SK-N-SH (cell line): ENCODE measurements at regions not wholly inside any gene's neighbourhood (a gene's known extent, or its start where the extent isn't known, plus 50 kb on each side); places are given as distances from the start of the nearest gene placed in this dataset.

Experiments used
- CTCF ChIA-PET: fragments of 300-600, 350-600 bp; formaldehyde crosslinking; extraction: SDS; loops from one replicate; lab custom pipeline; 2021; lab: Yijun Ruan, JAX
- POLR2A ChIA-PET: fragments of 350-600 bp; sonication (Branson Sonifier 250); formaldehyde crosslinking; extraction: SDS; loops from one replicate; lab custom pipeline; 2020; ENCODE audit warnings: antibody characterized with exemption, inconsistent platforms; lab: Yijun Ruan, JAX
- DNase-seq: peaks from one replicate; pipeline ENCODE4 v3.0.0; 2012
- H2AFZ ChIP-seq: fragments of 200-600 bp; sonication (generic); 2 replicates; pipeline ENCODE4 v1.8.1; 2016; ENCODE audit warnings: antibody characterized with exemption, mild to moderate bottlenecking, low read depth
- H3F3A ChIP-seq: fragments of 200-600 bp; sonication (generic); replicated peaks from 2 replicates; pipeline ENCODE3; 2016; ENCODE audit warnings: antibody characterized with exemption, mild to moderate bottlenecking; ENCODE audit not compliant: insufficient read depth
- H3K27ac ChIP-seq, 2 experiments: fragments of 200-500 bp in 1 of 2; fragments of 200-600 bp in 1 of 2; sonication (Bioruptor generic) in 1 of 2; sonication (generic), shearing (Covaris generic) in 1 of 2; 2 replicates each; pipeline versions ENCODE4 v1.5.1 to v1.6.1; 2014 to 2016; ENCODE audit warnings: low read depth in 2 of 2, inconsistent platforms in 1 of 2, low read length in 1 of 2, mild to moderate bottlenecking in 1 of 2, mixed read lengths in 1 of 2
- H3K27me3 ChIP-seq: fragments of 200-600 bp; sonication (generic), shearing (Covaris generic); 2 replicates; pipeline ENCODE4 v1.6.1; 2016; ENCODE audit warnings: mixed run types; ENCODE audit not compliant: insufficient read depth
- H3K36me3 ChIP-seq, 2 experiments: fragments of 200-500 bp in 1 of 2; fragments of 200-600 bp in 1 of 2; sonication (Bioruptor generic) in 1 of 2; sonication (generic) in 1 of 2; replicated peaks in 1 of 2; 2 replicates each; pipeline versions ENCODE3 to v1.5.1; 2014 to 2016; ENCODE audit warnings: low read length in 1 of 2, mild to moderate bottlenecking in 1 of 2; ENCODE audit not compliant: insufficient read depth in 2 of 2, control insufficient read depth in 1 of 2
- H3K4me1 ChIP-seq, 2 experiments: fragments of 200-500 bp in 1 of 2; fragments of 200-600 bp in 1 of 2; sonication (Bioruptor generic) in 1 of 2; sonication (generic), shearing (Covaris generic) in 1 of 2; 2 replicates each; pipeline versions ENCODE4 v1.5.1 to v1.6.1; 2014 to 2016; ENCODE audit warnings: low read depth in 1 of 2, low read length in 1 of 2, mixed run types in 1 of 2; ENCODE audit not compliant: insufficient read depth in 2 of 2, control insufficient read depth in 1 of 2
- H3K4me2 ChIP-seq: fragments of 200-600 bp; sonication (generic), shearing (Covaris generic); 2 replicates; pipeline ENCODE4 v1.6.1; 2017; ENCODE audit warnings: mixed run types
- H3K4me3 ChIP-seq, 2 experiments: fragments of 200-500 bp in 1 of 2; fragments of 200-600 bp in 1 of 2; sonication (Bioruptor generic) in 1 of 2; sonication (generic), shearing (Covaris generic) in 1 of 2; 2 replicates each; pipeline versions ENCODE4 v1.5.1 to v1.8.1; 2014 to 2016; ENCODE audit warnings: low read depth in 2 of 2, inconsistent platforms in 1 of 2, low read length in 1 of 2, mild to moderate bottlenecking in 1 of 2, mixed read lengths in 1 of 2, moderate library complexity in 1 of 2
- H3K79me2 ChIP-seq: fragments of 200-600 bp; sonication (generic); 2 replicates; pipeline ENCODE4 v1.8.1; 2017; ENCODE audit warnings: mild to moderate bottlenecking; ENCODE audit not compliant: insufficient read depth
- H3K9ac ChIP-seq: fragments of 200-600 bp; sonication (generic); 2 replicates; pipeline ENCODE4 v1.6.1; 2017; ENCODE audit warnings: mixed run types
- H3K9me2 ChIP-seq: fragments of 200-600 bp; sonication (generic); 2 replicates; pipeline ENCODE4 v1.6.1; 2017; ENCODE audit warnings: mixed run types
- H3K9me3 ChIP-seq: fragments of 200-600 bp; sonication (generic); 2 replicates; pipeline ENCODE4 v1.6.1; 2017; ENCODE audit warnings: mixed run types, mild to moderate bottlenecking, moderate library complexity
- H4K20me1 ChIP-seq: fragments of 200-600 bp; sonication (generic); 2 replicates; pipeline ENCODE4 v1.6.1; 2017; ENCODE audit warnings: mild to moderate bottlenecking, mixed run types; ENCODE audit not compliant: insufficient read depth
- CTCF ChIP-seq: fragments of 200-600 bp; sonication (generic); IDR thresholded peaks from 2 replicates; pipeline ENCODE4 v1.6.1; 2017; ENCODE audit warnings: antibody characterized with exemption, mild to moderate bottlenecking, moderate library complexity
- ELF1 ChIP-seq: IDR thresholded peaks from 2 replicates; pipeline ENCODE4 v1.4.0; 2012
- EP300 ChIP-seq, 2 experiments: IDR thresholded peaks; 2 replicates each; pipeline versions ENCODE4 v1.4.0 to v1.6.1; 2012; ENCODE audit warnings: borderline replicate concordance in 1 of 2, low read depth in 1 of 2, low read length in 1 of 2
- FOSL2 ChIP-seq: IDR thresholded peaks from 2 replicates; pipeline ENCODE4 v1.4.0; 2012; ENCODE audit warnings: low read depth, mild to moderate bottlenecking, moderate library complexity, borderline replicate concordance
- FOXJ3 ChIP-seq: sonication (generic); formaldehyde crosslinking; IDR thresholded peaks from 2 replicates; pipeline ENCODE4 v1.5.1; 2020; ENCODE audit warnings: mild to moderate bottlenecking, missing genetic modification reagents
- FOXM1 ChIP-seq: IDR thresholded peaks from 2 replicates; pipeline ENCODE4 v1.4.0; 2012; ENCODE audit warnings: low read depth, mild to moderate bottlenecking
- MEF2A ChIP-seq: IDR thresholded peaks from 2 replicates; pipeline ENCODE4 v1.4.0; 2012; ENCODE audit warnings: low read depth, borderline replicate concordance
- MXI1 ChIP-seq: IDR thresholded peaks from 2 replicates; pipeline ENCODE4 v1.6.1; 2012; ENCODE audit warnings: mild to moderate bottlenecking, low read depth, low read length, improper control_type of control experiment
- NRF1 ChIP-seq: IDR thresholded peaks from 2 replicates; pipeline ENCODE4 v1.6.1; 2012; ENCODE audit warnings: low read depth, mild to moderate bottlenecking, low read length
- PBX3 ChIP-seq: IDR thresholded peaks from 2 replicates; pipeline ENCODE4; 2012
- RAD21 ChIP-seq: IDR thresholded peaks from 2 replicates; pipeline ENCODE4 v1.6.1; 2012; ENCODE audit warnings: mild to moderate bottlenecking, low read length
- SIN3A ChIP-seq: IDR thresholded peaks from 2 replicates; pipeline ENCODE4 v1.6.1; 2012; ENCODE audit warnings: low read depth, mild to moderate bottlenecking, low read length, moderate library complexity, borderline replicate concordance
- SMC3 ChIP-seq: IDR thresholded peaks from 2 replicates; pipeline ENCODE4 v1.6.1; 2012; ENCODE audit warnings: low read depth, low read length, improper control_type of control experiment
- TAF1 ChIP-seq: IDR thresholded peaks from 2 replicates; pipeline ENCODE4 v1.6.1; 2012; ENCODE audit warnings: low read depth, mild to moderate bottlenecking, low read length, moderate library complexity, borderline replicate concordance
- TCF12 ChIP-seq: IDR thresholded peaks from 2 replicates; pipeline ENCODE4 v1.4.0; 2012
- USF1 ChIP-seq: IDR thresholded peaks from 2 replicates; pipeline ENCODE4 v1.4.0; 2012; ENCODE audit warnings: low read depth, borderline replicate concordance
- USF2 ChIP-seq: fragments of 150-350 bp; IDR thresholded peaks from 2 replicates; pipeline ENCODE4 v1.6.1; 2017; ENCODE audit warnings: antibody characterized with exemption, low read length, low read depth, borderline replicate concordance
- ZBTB33 ChIP-seq: IDR thresholded peaks from 2 replicates; pipeline ENCODE4 v1.4.0; 2012; ENCODE audit warnings: low read depth, borderline replicate concordance
- WGBS: methylation state at CpG from one replicate; pipeline ENCODE4 v1.1.6; 2017; ENCODE audit warnings: low lambda C conversion rate; 5-methylcytosine and 5-hydroxymethylcytosine counted together

- Histone ChIP-seq H3K27me3 (0 out of 2 replicates have a peak, but pooled peaks cover 4% of the 10 kb centered on the region), H3K4me2 (no peak overlapping the region), H3K4me1 (peaks cover 0 to 5% of the 10 kb centered on the region in 2 experiments; a peak in 2 of 4 replicates), H3K9ac (no peak overlapping the region), H3K79me2 (no peaks in the 10 kb centered on the region), H3K9me3 (no peaks in the 10 kb centered on the region; the same call in 1 of the 2 replicates), H3K36me3 (no peaks in the 10 kb centered on the region), H2AFZ (no peak overlapping the region), H3K27ac (no peak overlapping the region), H3F3A (peaks cover 5% of the 10 kb centered on the region), H3K9me2 (no peaks in the 10 kb centered on the region), H4K20me1 (no peaks in the 10 kb centered on the region), H3K4me3 (no peak overlapping the region)
- CTCF ChIA-PET, result interaction anchor here (1.2 kb wide), 1 partner anchor 22 kb away, joined by 6 read pairs; no protein-coding TSS in a partner anchor
- POLR2A ChIA-PET, result no interaction called here
- DNase-seq, result no peak
- TF ChIP-seq PBX3 (no peak), USF2 (no peak)
- WGBS, result 26% methylated on average over 19 of the region's 20 CpGs
Observed at GRCh38 chr14:106850913-106851825, 1324.8 kb downstream of the TMEM121 start.

- WGBS, result 4% methylated on average over 20 of the region's 23 CpGs
- no peaks in the 10 kb centered on the region for H3K36me3 ChIP-seq
- H3K4me1 ChIP-seq, result peaks cover 0 to 2% of the 10 kb centered on the region in 2 experiments; a peak in 1 of 4 replicates
- no peak overlapping the region for H2AFZ ChIP-seq
- POLR2A ChIA-PET, result no interaction called here
- peak overlapping the region; percentile 51 for H3K4me2 ChIP-seq
- H3K79me2 ChIP-seq, result no peaks in the 10 kb centered on the region
- CTCF ChIA-PET, result interaction anchor here (0.5 to 1.6 kb wide), 18 partner anchors 8 to 408 kb away, joined by 3 to 11 read pairs (median 4); no protein-coding TSS in a partner anchor
- peak; percentile 66 for DNase-seq
- H3K9ac ChIP-seq, result no peak overlapping the region
- no peak overlapping the region for H3K4me3 ChIP-seq
- peaks cover 9% of the 10 kb centered on the region for H3F3A ChIP-seq
- no peaks in the 10 kb centered on the region; the same call in 1 of the 2 replicates for H4K20me1 ChIP-seq
- no peak overlapping the region for H3K27ac ChIP-seq
- H3K9me3 ChIP-seq, result no peaks in the 10 kb centered on the region
- H3K27me3 ChIP-seq, result peaks cover 19% of the 10 kb centered on the region
- no peaks in the 10 kb centered on the region for H3K9me2 ChIP-seq
- TF ChIP-seq FOSL2 (no peak), TCF12 (no peak), FOXM1 (no peak), CTCF (peak; percentile 65), USF1 (no peak), TAF1 (no peak), EP300 (IDR thresholded peaks at IDR 0.05; ENCODE audit: borderline replicate concordance in 1 of 2, low read depth in 1 of 2, low read length in 1 of 2) (no peak), RAD21 (peak; percentile 39; the same call in 1 of the 2 replicates), MXI1 (no peak), MEF2A (no peak), ELF1 (no peak), SIN3A (no peak), FOXJ3 (CRISPR knock-in tag) (no peak), SMC3 (peak; percentile 38; the same call in 1 of the 2 replicates), ZBTB33 (no peak), NRF1 (no peak)
Observed at GRCh38 chr14:106872611-106873446, 1346.4 kb downstream of the TMEM121 start.
